A549 (cell line): ENCODE measurements at regions not wholly inside any gene's neighbourhood (a gene's known extent, or its start where the extent isn't known, plus 50 kb on each side); places are given as distances from the start of the nearest gene placed in this dataset.
A peak's percentile ranks its signal among the peaks of the same experiment; 100 is the strongest.

Experiments used
- ATAC-seq, 2 experiments: fragments of 200-7000 bp in 1 of 2; fragments of >200 bp in 1 of 2; cut with Nextera tagmentation in 1 of 2; cut with Tn5 transposase in 1 of 2; 3 replicates each; pipeline versions ENCODE4 v1.8.0 to v1.9.1; 2018 to 2020; ENCODE audit warnings: mild to moderate bottlenecking in 1 of 2, moderate library complexity in 1 of 2
- CTCF ChIA-PET: fragments of 300-600 bp; sonication (Branson Sonifier 250); formaldehyde crosslinking; extraction: SDS; loops from one replicate; lab custom pipeline; 2021; ENCODE audit warnings: antibody characterized with exemption, inconsistent platforms; lab: Yijun Ruan, JAX
- POLR2A ChIA-PET: fragments of 350-600 bp; formaldehyde crosslinking; extraction: SDS; loops from one replicate; lab custom pipeline; 2021; ENCODE audit warnings: antibody characterized with exemption, inconsistent platforms; lab: Yijun Ruan, JAX
- DNase-seq, 2 experiments: peaks; one replicate each; pipeline versions ENCODE4 v3.0.0 to v3.0.0-alpha.2; 2011 to 2016; ENCODE audit warnings: low read depth in 1 of 2, low spot score in 1 of 2
- FAIRE-seq: peaks from 2 replicates; lab custom pipeline; 2011; peaks lifted over from hg19 to GRCh38; lab: Jason Lieb, UNC
- H3K27ac ChIP-seq, 2 experiments: fragments of >200 bp; sonication (Bioruptor Twin); formaldehyde crosslinking; 3 replicates each; pipeline ENCODE4 v1.5.1; 2016 to 2017
- H3K4me1 ChIP-seq: fragments of >200 bp; sonication (Bioruptor Twin); formaldehyde crosslinking; 3 replicates; pipeline ENCODE4 v1.6.1; 2016
- H3K4me2 ChIP-seq: fragments of >200 bp; sonication (Bioruptor Twin); formaldehyde crosslinking; 3 replicates; pipeline ENCODE4 v1.6.1; 2016
- H3K4me3 ChIP-seq: fragments of >200 bp; sonication (Bioruptor Twin); formaldehyde crosslinking; 3 replicates; pipeline ENCODE4 v1.5.1; 2016
- H3K9me3 ChIP-seq: fragments of >200 bp; sonication (Bioruptor Twin); formaldehyde crosslinking; 3 replicates; pipeline ENCODE4 v1.6.1; 2016
- CEBPB ChIP-seq, 2 experiments: fragments of >200 bp in 1 of 2; sonication (Bioruptor Twin) in 1 of 2; formaldehyde crosslinking in 1 of 2; IDR thresholded peaks; 2 replicates each; pipeline ENCODE4 v1.6.1; 2012 to 2016
- HOXA7 ChIP-seq: fragments of 250-450 bp; sonication (Bioruptor Pico); IDR thresholded peaks from 2 replicates; pipeline ENCODE4 v1.5.0; 2020; ENCODE audit warnings: mild to moderate bottlenecking, moderate library complexity
- JUNB ChIP-seq: fragments of >200 bp; sonication (Bioruptor Twin); formaldehyde crosslinking; IDR thresholded peaks from 2 replicates; pipeline ENCODE4 v1.6.1; 2016
- MAFK ChIP-seq: fragments of 450-650 bp; IDR thresholded peaks from 2 replicates; pipeline ENCODE4 v1.6.1; 2014; ENCODE audit not compliant: partially characterized antibody
- NPAS2 ChIP-seq: fragments of 250-450 bp; sonication (Bioruptor Pico); IDR thresholded peaks from 2 replicates; pipeline ENCODE4 v1.8.0; 2022; ENCODE audit warnings: mild to moderate bottlenecking, moderate library complexity, borderline replicate concordance
- SMC3 ChIP-seq: fragments of >200 bp; sonication (Bioruptor Twin); formaldehyde crosslinking; IDR thresholded peaks from 3 replicates; pipeline ENCODE4 v1.6.1; 2018; ENCODE audit warnings: inconsistent platforms
- USF2 ChIP-seq: fragments of 450-650 bp; IDR thresholded peaks from 2 replicates; pipeline ENCODE4 v1.6.1; 2014; ENCODE audit warnings: antibody characterized with exemption
- WGBS: methylation state at CpG from one replicate; pipeline ENCODE4 v1.1.6; 2017; ENCODE audit errors: missing lambda C conversion rate; 5-methylcytosine and 5-hydroxymethylcytosine counted together
- small RNA-seq, 6 experiments: library from RNA; depleted of rRNA; stranded (forward); fragments of <200 nt; gene quantifications; one replicate each; pipeline ENCODE3, GENCODE V24; 2012

- no peak overlapping the region for H3K4me3 ChIP-seq
- ChIA-PET CTCF (interaction anchor here (1.0 to 1.6 kb wide), 3 partner anchors 8 to 38 kb away, joined by 3 to 9 read pairs (median 5); no protein-coding TSS in a partner anchor), POLR2A (no interaction called here)
- FAIRE-seq (no peak), DNase-seq (no peak), ATAC-seq (no peak)
- TF ChIP-seq JUNB (no peak), USF2 (no peak), NPAS2 (CRISPR knock-in tag) (no peak), HOXA7 (no peak)
- peak overlapping the region; percentile 50; the same call in 2 of the 3 replicates for H3K4me2 ChIP-seq
- no peaks in the 10 kb centered on the region for H3K9me3 ChIP-seq
- H3K27ac ChIP-seq = peak overlapping the region; percentile 38 to 79; a peak in 4 of 6 replicates
- WGBS = 59% methylated on average over 1 of the region's 2 CpGs
- H3K4me1 ChIP-seq = peaks cover 46% of the 10 kb centered on the region
These were observed 50.8 kb upstream of the MACF1 start for GRCh38 chr1:39153684-39154083.

GRCh38 chr1:39154553-39155421 is 49.7 kb upstream of the MACF1 start:
- Histone ChIP-seq H3K4me3 (no peak overlapping the region), H3K27ac (peak overlapping the region; percentile 38 to 79; a peak in 5 of 6 replicates), H3K4me1 (peaks cover 52% of the 10 kb centered on the region), H3K9me3 (no peaks in the 10 kb centered on the region), H3K4me2 (peak overlapping the region; percentile 50)
- TF ChIP-seq MAFK (peak; percentile 77), JUNB (0 out of 2 replicates have a peak, but pooled peaks have one; percentile 30), CEBPB (IDR thresholded peaks at IDR 0.05) (peak; percentile 25 to 56; a peak in 2 of 4 replicates), SMC3 (no peak)
- no peak for FAIRE-seq
- peak in 1 of 2 experiments; percentile 46 for DNase-seq
- ATAC-seq = peak; percentile 28 to 48; a peak in 5 of 6 replicates
- ChIA-PET CTCF (interaction anchor here (0.6 to 1.6 kb wide), 3 partner anchors 37 to 92 kb away, joined by 3 to 9 read pairs (median 6); no protein-coding TSS in a partner anchor), POLR2A (no interaction called here)
- WGBS = 39% methylated on average over 6 of the region's 6 CpGs

Small RNAs in the stretch of these regions (small RNA-seq; reads per million reads assigned to genes)
- gene RNA5SP44 = 0 to 493 (median 1.2) reads per million in 6 experiments
- gene RNU6-608P = 0 reads per million in 6 experiments
